GM12874 (cell line): ENCODE measurements at regions not wholly inside any gene's neighbourhood (a gene's known extent, or its start where the extent isn't known, plus 50 kb on each side); places are given as distances from the start of the nearest gene placed in this dataset.

Experiments
- TF ChIP-seq, protein P1 (sequence below): IDR thresholded peaks from 2 replicates; pipeline ENCODE4 v1.5.1; 2011; ENCODE audit warnings: low read depth, mild to moderate bottlenecking, control low read depth, low read length, moderate library complexity; ENCODE audit not compliant: insufficient read depth

GRCh38 chr12:102593134-102593533 is 112.8 kb upstream of the IGF1 start:
- TF ChIP-seq, protein P1, sequence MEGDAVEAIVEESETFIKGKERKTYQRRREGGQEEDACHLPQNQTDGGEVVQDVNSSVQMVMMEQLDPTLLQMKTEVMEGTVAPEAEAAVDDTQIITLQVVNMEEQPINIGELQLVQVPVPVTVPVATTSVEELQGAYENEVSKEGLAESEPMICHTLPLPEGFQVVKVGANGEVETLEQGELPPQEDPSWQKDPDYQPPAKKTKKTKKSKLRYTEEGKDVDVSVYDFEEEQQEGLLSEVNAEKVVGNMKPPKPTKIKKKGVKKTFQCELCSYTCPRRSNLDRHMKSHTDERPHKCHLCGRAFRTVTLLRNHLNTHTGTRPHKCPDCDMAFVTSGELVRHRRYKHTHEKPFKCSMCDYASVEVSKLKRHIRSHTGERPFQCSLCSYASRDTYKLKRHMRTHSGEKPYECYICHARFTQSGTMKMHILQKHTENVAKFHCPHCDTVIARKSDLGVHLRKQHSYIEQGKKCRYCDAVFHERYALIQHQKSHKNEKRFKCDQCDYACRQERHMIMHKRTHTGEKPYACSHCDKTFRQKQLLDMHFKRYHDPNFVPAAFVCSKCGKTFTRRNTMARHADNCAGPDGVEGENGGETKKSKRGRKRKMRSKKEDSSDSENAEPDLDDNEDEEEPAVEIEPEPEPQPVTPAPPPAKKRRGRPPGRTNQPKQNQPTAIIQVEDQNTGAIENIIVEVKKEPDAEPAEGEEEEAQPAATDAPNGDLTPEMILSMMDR = no peak

GRCh38 chr12:102592134-102592533 is 111.8 kb upstream of the IGF1 start:
- TF ChIP-seq, protein P1 = no peak

GRCh38 chr12:102573237-102573636 is 92.9 kb upstream of the IGF1 start:
- TF ChIP-seq, protein P1 = no peak

GRCh38 chr12:102571889-102572288 is 91.5 kb upstream of the IGF1 start:
- TF ChIP-seq, protein P1 = no peak

DNA sequence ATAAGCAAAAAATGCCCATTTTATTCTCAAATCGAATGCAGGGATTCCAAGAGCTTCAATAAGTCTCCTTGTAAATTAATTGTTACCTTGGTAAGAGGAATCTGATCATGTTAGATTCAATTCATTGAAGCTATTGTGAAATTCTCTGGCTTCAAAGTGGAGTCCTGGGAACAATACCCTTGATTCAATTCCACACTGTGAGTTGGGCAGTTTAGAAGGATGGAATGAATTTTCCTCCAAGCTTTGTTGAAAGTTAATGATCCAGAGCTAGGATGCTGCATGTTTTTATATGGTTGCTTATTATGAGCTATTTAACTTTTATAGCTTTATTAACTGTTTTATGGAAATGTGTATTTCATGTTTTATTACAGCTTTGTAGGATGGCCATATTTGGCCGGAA is 89.9 kb upstream of the IGF1 start:
- TF ChIP-seq, protein P1 = no peak

DNA sequence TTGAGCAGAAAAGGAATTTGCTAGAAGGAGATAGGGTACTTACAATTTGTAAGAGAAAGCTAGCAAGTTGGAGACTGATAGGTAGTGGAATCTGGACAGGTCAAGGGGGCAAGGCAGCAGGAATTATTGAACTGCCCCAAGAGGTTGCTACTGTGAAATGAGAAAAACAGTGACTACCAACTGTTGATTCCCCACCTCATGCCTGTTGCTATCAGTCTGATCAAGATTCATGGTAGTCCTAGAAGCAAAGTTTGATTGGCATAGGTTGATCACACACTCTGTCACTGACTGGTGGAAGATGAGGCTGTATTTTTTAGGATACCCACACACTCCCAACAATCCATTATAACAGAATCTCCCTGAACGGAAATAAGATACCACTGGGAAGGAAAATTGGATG is 89.4 kb upstream of the IGF1 start:
- TF ChIP-seq, protein P1 = no peak

DNA sequence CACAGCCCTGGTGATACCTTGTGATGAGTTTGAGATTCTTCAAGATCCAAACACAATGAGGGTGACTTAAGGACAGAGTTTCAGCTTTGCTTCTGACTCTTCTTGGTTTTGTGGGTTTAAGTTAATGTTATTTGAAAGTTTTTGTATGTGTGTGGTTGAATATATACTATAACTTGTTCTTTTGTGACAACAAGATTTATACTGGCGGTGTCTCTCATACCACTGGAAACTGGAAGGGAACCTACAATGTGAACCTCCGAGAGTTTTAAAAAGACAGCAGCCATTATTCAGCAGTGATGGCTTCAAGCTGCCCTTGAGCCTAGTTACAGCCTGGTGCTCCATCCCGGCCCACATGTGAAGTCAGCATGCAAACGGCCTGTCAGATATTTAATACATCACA is 87.9 kb upstream of the IGF1 start:
- TF ChIP-seq, protein P1 = no peak
